SK-N-SH treated with all-trans-retinoic acid at 6 μM for 48 hours (cell line): ENCODE measurements at regions not wholly inside any gene's neighbourhood (a gene's known extent, or its start where the extent isn't known, plus 50 kb on each side); places are given as distances from the start of the nearest gene placed in this dataset.

Experiments
- ATAC-seq: fragments of 200-7000 bp; cut with Tn5 transposase; 3 replicates; pipeline ENCODE4 v1.9.1; 2020; ENCODE audit warnings: mild to moderate bottlenecking, moderate library complexity
- ARNTL ChIP-seq: fragments of 450-650 bp; formaldehyde crosslinking; IDR thresholded peaks from 2 replicates; pipeline ENCODE4 v1.5.0; 2020; ENCODE audit warnings: low read depth, mild to moderate bottlenecking, moderate library complexity, borderline replicate concordance
- BACH2 ChIP-seq: fragments of 250-450 bp; sonication (Bioruptor Pico); IDR thresholded peaks from 2 replicates; pipeline ENCODE4 v1.9.0; 2021; ENCODE audit warnings: mild to moderate bottlenecking, borderline replicate concordance
- CREB5 ChIP-seq: fragments of 250-450 bp; sonication (Bioruptor Pico); IDR thresholded peaks from 2 replicates; pipeline ENCODE4 v1.5.1; 2020; ENCODE audit warnings: low read depth, mild to moderate bottlenecking, moderate library complexity
- CSDC2 ChIP-seq: fragments of 250-450 bp; sonication (Bioruptor Pico); IDR thresholded peaks from 2 replicates; pipeline ENCODE4 v1.5.0; 2020; ENCODE audit warnings: mild to moderate bottlenecking, moderate library complexity
- CSRNP3 ChIP-seq: fragments of 250-450 bp; sonication (Bioruptor Pico); IDR thresholded peaks from 2 replicates; pipeline ENCODE4 v1.5.1; 2021; ENCODE audit warnings: mild to moderate bottlenecking, moderate library complexity
- ESRRG ChIP-seq: fragments of 250-450 bp; sonication (Bioruptor Pico); IDR thresholded peaks from 2 replicates; pipeline ENCODE4 v1.6.1; 2021; ENCODE audit warnings: mild to moderate bottlenecking
- GLIS3 ChIP-seq: fragments of 250-450 bp; sonication (Bioruptor Pico); IDR thresholded peaks from 2 replicates; pipeline ENCODE4 v1.5.0; 2020; ENCODE audit warnings: mild to moderate bottlenecking, moderate library complexity
- ISL1 ChIP-seq: fragments of 250-450 bp; sonication (Bioruptor Pico); IDR thresholded peaks from 2 replicates; pipeline ENCODE4 v2.1.2; 2022; ENCODE audit warnings: mild to moderate bottlenecking, moderate library complexity
- OSR1 ChIP-seq: fragments of 250-450 bp; sonication (Bioruptor Pico); IDR thresholded peaks from 2 replicates; pipeline ENCODE4 v1.8.0; 2022; ENCODE audit warnings: moderate library complexity, mild to moderate bottlenecking, inconsistent platforms
- PATZ1 ChIP-seq: fragments of 250-450 bp; sonication (Bioruptor Pico); IDR thresholded peaks from 2 replicates; pipeline ENCODE4 v1.8.0; 2020; ENCODE audit warnings: mild to moderate bottlenecking, moderate library complexity, borderline replicate concordance
- PPARA ChIP-seq: fragments of 250-450 bp; sonication (Bioruptor Pico); IDR thresholded peaks from 2 replicates; pipeline ENCODE4 v1.5.0; 2020; ENCODE audit warnings: mild to moderate bottlenecking, borderline replicate concordance
- RARB ChIP-seq: fragments of 250-450 bp; sonication (Bioruptor Pico); IDR thresholded peaks from 2 replicates; pipeline ENCODE4 v1.8.0; 2021; ENCODE audit warnings: mild to moderate bottlenecking, moderate library complexity
- SNAI2 ChIP-seq: fragments of 250-450 bp; sonication (Bioruptor Pico); IDR thresholded peaks from 2 replicates; pipeline ENCODE4 v1.5.0; 2020; ENCODE audit warnings: mild to moderate bottlenecking, moderate library complexity
- TCF4 ChIP-seq: fragments of 250-450 bp; sonication (Bioruptor Pico); IDR thresholded peaks from 2 replicates; pipeline ENCODE4 v1.8.0; 2021; ENCODE audit warnings: mild to moderate bottlenecking, moderate library complexity, borderline replicate concordance
- TOX ChIP-seq: fragments of 250-450 bp; sonication (Bioruptor Pico); IDR thresholded peaks from 2 replicates; pipeline ENCODE4 v1.8.0; 2021; ENCODE audit warnings: mild to moderate bottlenecking, moderate library complexity, borderline replicate concordance
- ZC3H10 ChIP-seq: fragments of 250-450 bp; sonication (Bioruptor Pico); IDR thresholded peaks from 2 replicates; pipeline ENCODE4 v1.5.1; 2021; ENCODE audit warnings: mild to moderate bottlenecking, moderate library complexity
- ZFP3 ChIP-seq: fragments of 250-450 bp; sonication (Bioruptor Pico); IDR thresholded peaks from 2 replicates; pipeline ENCODE4 v1.5.0; 2020; ENCODE audit warnings: mild to moderate bottlenecking, moderate library complexity
- ZFP30 ChIP-seq: fragments of 450-650 bp; formaldehyde crosslinking; IDR thresholded peaks from 2 replicates; pipeline ENCODE4 v1.5.0; 2022; ENCODE audit warnings: mild to moderate bottlenecking, moderate library complexity
- ZNF565 ChIP-seq: fragments of 450-650 bp; formaldehyde crosslinking; conservative IDR thresholded peaks from 2 replicates; pipeline ENCODE4 v1.5.0; 2020; ENCODE audit warnings: low read depth, mild to moderate bottlenecking, moderate library complexity
- ZNF70 ChIP-seq: fragments of 450-650 bp; formaldehyde crosslinking; IDR thresholded peaks from 2 replicates; pipeline ENCODE4 v1.5.0; 2020; ENCODE audit warnings: mild to moderate bottlenecking, moderate library complexity
- ZNF8 ChIP-seq: fragments of 450-650 bp; formaldehyde crosslinking; IDR thresholded peaks from 2 replicates; pipeline ENCODE4 v1.5.0; 2020; ENCODE audit warnings: mild to moderate bottlenecking, moderate library complexity
- TF ChIP-seq, protein P1 (sequence below): fragments of 250-450 bp; sonication (Bioruptor Pico); IDR thresholded peaks from 2 replicates; pipeline ENCODE4 v1.8.0; 2021; ENCODE audit warnings: low read depth, mild to moderate bottlenecking, moderate library complexity, borderline replicate concordance
- TF ChIP-seq, protein P2 (sequence below): fragments of 250-450 bp; sonication (Bioruptor Pico); IDR thresholded peaks from 2 replicates; pipeline ENCODE4 v1.5.0; 2020; ENCODE audit warnings: mild to moderate bottlenecking, moderate library complexity

DNA sequence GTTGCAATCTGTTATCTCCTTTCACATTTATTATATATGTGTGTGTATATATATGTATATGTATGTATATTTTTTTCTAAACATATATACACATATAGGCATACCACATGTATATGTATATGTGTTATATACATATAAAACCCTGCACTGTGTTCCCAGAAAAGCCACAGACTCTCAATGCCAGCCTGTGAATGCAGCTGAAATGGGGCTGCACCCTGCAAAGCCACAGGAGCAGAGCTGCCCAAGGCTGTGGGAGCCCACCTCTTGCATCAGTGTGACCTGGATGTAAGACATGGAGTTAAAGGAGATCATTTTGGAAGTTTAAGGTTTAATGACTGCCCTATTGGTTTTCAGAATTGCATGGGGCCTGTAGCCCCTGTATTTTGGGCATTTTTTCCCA is 762.3 kb upstream of the ARPP21 start:
- TF ChIP-seq ZNF565 (no peak), ZFP30 (CRISPR knock-in tag) (no peak), ISL1 (CRISPR knock-in tag) (no peak), ESRRG (CRISPR knock-in tag) (no peak), RARB (CRISPR knock-in tag) (no peak), ARNTL (CRISPR knock-in tag) (no peak), BACH2 (CRISPR knock-in tag) (no peak), SNAI2 (no peak), ZFP3 (CRISPR knock-in tag) (no peak), PATZ1 (CRISPR knock-in tag) (no peak), ZC3H10 (no peak), ZNF8 (CRISPR knock-in tag) (no peak), OSR1 (CRISPR knock-in tag) (no peak), PPARA (CRISPR knock-in tag) (no peak), GLIS3 (CRISPR knock-in tag) (no peak), ZNF70 (CRISPR knock-in tag) (no peak), TCF4 (CRISPR knock-in tag) (no peak), CSDC2 (CRISPR knock-in tag) (no peak), TOX (CRISPR knock-in tag) (no peak)
- TF ChIP-seq, protein P1, sequence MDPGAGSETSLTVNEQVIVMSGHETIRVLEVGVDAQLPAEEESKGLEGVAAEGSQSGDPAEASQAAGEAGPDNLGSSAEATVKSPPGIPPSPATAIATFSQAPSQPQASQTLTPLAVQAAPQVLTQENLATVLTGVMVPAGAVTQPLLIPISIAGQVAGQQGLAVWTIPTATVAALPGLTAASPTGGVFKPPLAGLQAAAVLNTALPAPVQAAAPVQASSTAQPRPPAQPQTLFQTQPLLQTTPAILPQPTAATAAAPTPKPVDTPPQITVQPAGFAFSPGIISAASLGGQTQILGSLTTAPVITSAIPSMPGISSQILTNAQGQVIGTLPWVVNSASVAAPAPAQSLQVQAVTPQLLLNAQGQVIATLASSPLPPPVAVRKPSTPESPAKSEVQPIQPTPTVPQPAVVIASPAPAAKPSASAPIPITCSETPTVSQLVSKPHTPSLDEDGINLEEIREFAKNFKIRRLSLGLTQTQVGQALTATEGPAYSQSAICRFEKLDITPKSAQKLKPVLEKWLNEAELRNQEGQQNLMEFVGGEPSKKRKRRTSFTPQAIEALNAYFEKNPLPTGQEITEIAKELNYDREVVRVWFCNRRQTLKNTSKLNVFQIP (CRISPR knock-in tag), result no peak
- ATAC-seq, result no peak

DNA sequence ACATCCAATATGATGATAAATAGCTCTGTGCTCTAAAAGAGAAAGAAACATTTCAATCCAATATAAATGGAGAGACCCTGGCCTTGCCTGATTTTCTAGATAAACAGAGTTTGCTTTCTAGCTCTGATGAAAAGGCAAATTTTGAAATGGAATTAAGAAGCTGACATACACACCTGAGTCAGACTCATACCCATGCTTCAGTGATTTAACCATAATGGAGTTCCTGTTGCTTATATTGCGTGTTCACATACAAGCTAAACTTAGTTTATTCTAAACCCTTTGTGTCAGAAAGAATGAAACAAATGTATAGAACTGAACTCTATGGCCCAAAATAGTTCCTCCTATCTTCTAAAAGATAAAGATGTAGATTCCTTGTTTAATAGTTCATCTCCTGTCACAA is 760.8 kb upstream of the ARPP21 start:
- TF ChIP-seq CSRNP3 (CRISPR knock-in tag) (no peak), ESRRG (CRISPR knock-in tag) (no peak), TCF4 (CRISPR knock-in tag) (no peak), CSDC2 (CRISPR knock-in tag) (no peak), ZFP30 (CRISPR knock-in tag) (no peak), CREB5 (no peak), ARNTL (CRISPR knock-in tag) (no peak), ZNF8 (CRISPR knock-in tag) (no peak), ISL1 (CRISPR knock-in tag) (no peak), PPARA (CRISPR knock-in tag) (no peak), GLIS3 (CRISPR knock-in tag) (no peak), RARB (CRISPR knock-in tag) (no peak), OSR1 (CRISPR knock-in tag) (no peak), TOX (CRISPR knock-in tag) (no peak), SNAI2 (no peak), BACH2 (CRISPR knock-in tag) (no peak), ZNF70 (CRISPR knock-in tag) (no peak), ZFP3 (CRISPR knock-in tag) (no peak), ZC3H10 (no peak)
- no peak for ATAC-seq

DNA sequence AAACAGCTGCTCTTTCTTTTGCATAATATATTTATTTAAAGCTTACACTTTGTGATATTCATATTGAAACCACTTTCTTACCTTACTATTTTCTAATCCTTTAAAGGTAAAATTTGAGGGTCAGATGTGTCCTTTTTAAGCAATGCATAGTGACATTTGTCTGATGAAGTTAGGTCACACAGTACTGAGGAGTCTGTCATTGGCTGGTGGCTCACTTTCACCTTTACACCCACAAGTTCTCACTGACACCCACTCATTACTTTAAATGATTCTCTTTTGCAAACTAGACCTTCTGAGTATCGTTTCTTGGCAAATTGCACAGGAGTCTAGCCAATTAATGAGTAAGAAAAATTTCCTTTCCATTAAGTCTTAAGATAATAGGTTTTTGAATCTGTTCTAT is 758.3 kb upstream of the ARPP21 start:
- no peak for ATAC-seq
- TF ChIP-seq TCF4 (CRISPR knock-in tag) (no peak), RARB (CRISPR knock-in tag) (no peak), ZFP30 (CRISPR knock-in tag) (no peak), ZNF8 (CRISPR knock-in tag) (no peak), ZFP3 (CRISPR knock-in tag) (no peak), TOX (CRISPR knock-in tag) (no peak), GLIS3 (CRISPR knock-in tag) (no peak), ESRRG (CRISPR knock-in tag) (no peak)
- TF ChIP-seq, protein P1 (CRISPR knock-in tag), result no peak
- TF ChIP-seq, protein P2, sequence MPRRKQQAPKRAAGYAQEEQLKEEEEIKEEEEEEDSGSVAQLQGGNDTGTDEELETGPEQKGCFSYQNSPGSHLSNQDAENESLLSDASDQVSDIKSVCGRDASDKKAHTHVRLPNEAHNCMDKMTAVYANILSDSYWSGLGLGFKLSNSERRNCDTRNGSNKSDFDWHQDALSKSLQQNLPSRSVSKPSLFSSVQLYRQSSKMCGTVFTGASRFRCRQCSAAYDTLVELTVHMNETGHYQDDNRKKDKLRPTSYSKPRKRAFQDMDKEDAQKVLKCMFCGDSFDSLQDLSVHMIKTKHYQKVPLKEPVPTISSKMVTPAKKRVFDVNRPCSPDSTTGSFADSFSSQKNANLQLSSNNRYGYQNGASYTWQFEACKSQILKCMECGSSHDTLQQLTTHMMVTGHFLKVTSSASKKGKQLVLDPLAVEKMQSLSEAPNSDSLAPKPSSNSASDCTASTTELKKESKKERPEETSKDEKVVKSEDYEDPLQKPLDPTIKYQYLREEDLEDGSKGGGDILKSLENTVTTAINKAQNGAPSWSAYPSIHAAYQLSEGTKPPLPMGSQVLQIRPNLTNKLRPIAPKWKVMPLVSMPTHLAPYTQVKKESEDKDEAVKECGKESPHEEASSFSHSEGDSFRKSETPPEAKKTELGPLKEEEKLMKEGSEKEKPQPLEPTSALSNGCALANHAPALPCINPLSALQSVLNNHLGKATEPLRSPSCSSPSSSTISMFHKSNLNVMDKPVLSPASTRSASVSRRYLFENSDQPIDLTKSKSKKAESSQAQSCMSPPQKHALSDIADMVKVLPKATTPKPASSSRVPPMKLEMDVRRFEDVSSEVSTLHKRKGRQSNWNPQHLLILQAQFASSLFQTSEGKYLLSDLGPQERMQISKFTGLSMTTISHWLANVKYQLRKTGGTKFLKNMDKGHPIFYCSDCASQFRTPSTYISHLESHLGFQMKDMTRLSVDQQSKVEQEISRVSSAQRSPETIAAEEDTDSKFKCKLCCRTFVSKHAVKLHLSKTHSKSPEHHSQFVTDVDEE (CRISPR knock-in tag), result no peak
